ENCODE measurements at regions not wholly inside any gene's neighbourhood (a gene's known extent, or its start where the extent isn't known, plus 50 kb on each side); places are given as distances from the start of the nearest gene placed in this dataset.

- H3K4me1 ChIP-seq (ENCODE audit: control insufficient read depth in 2 of 3, insufficient read depth in 2 of 3, low read depth in 1 of 3, low read length in 3 of 3): no peaks in the 10 kb centered on the region
- no peak for TF ChIP-seq CTCF (IDR thresholded peaks at IDR 0.05; ENCODE audit: borderline replicate concordance, extremely low read depth, insufficient read depth)
- H3K9me3 ChIP-seq (ENCODE audit: control insufficient read depth in 2 of 3, insufficient read depth in 1 of 3, low read length in 3 of 3): peaks cover 0 to 4% (median 0%) of the 10 kb centered on the region in 3 donors
- no peaks in the 10 kb centered on the region for H3K36me3 ChIP-seq (ENCODE audit: control insufficient read depth in 2 of 3, insufficient read depth in 3 of 3, low read length in 3 of 3)
- H3K27ac ChIP-seq (ENCODE audit: low read depth in 2 of 2, low read length in 2 of 2): no peak overlapping the region
- DNase-seq: no peak
- intact Hi-C loops (cut with DNase I): no loop called here
- H3K9ac ChIP-seq (ENCODE audit: low read length in 3 of 3): no peak overlapping the region
- no peak overlapping the region for H3K4me3 ChIP-seq (ENCODE audit: low read length in 3 of 3)
- no peak for FAIRE-seq
- no peaks in the 10 kb centered on the region for H3K27me3 ChIP-seq (ENCODE audit: control insufficient read depth, insufficient read depth, low read length)
Observed at GRCh38 chr10:30759423-30759822, 129.9 kb upstream of the LYZL2 start.

DNA sequence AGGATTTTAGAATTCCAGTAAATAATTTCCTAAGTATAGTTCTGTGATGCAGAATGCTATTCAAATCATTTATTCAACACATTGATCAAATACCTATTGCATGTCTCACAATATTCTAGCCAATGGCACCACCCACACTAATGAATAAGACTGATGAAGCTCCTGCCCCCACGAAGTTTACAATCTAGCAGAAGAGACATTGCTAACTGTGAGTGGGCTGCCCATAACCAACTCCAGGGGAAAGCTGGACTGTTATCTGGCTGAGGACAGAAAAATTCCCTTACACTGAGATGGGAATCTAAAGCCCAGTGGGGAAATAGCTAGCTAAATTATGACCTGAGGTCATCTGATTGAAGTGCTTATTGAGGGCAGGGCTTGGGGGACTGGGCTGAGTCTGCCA, 128.8 kb upstream of the LYZL2 start:
- no peak overlapping the region for H3K4me3 ChIP-seq (ENCODE audit: low read length in 3 of 3)
- intact Hi-C loops (cut with DNase I): no loop called here
- H3K27me3 ChIP-seq (ENCODE audit: control insufficient read depth, insufficient read depth, low read length): no peaks in the 10 kb centered on the region
- H3K9me3 ChIP-seq (ENCODE audit: control insufficient read depth in 2 of 3, insufficient read depth in 1 of 3, low read length in 3 of 3): peaks cover 0 to 4% (median 0%) of the 10 kb centered on the region in 3 donors
- TF ChIP-seq CTCF (IDR thresholded peaks at IDR 0.05; ENCODE audit: borderline replicate concordance, extremely low read depth, insufficient read depth): no peak
- no peak overlapping the region for H3K27ac ChIP-seq (ENCODE audit: low read depth in 2 of 2, low read length in 2 of 2)
- H3K4me1 ChIP-seq (ENCODE audit: control insufficient read depth in 2 of 3, insufficient read depth in 2 of 3, low read depth in 1 of 3, low read length in 3 of 3): no peaks in the 10 kb centered on the region
- FAIRE-seq (no peak), DNase-seq (no peak)
- H3K9ac ChIP-seq (ENCODE audit: low read length in 3 of 3): no peak overlapping the region
- no peaks in the 10 kb centered on the region for H3K36me3 ChIP-seq (ENCODE audit: control insufficient read depth in 2 of 3, insufficient read depth in 3 of 3, low read length in 3 of 3)

DNA sequence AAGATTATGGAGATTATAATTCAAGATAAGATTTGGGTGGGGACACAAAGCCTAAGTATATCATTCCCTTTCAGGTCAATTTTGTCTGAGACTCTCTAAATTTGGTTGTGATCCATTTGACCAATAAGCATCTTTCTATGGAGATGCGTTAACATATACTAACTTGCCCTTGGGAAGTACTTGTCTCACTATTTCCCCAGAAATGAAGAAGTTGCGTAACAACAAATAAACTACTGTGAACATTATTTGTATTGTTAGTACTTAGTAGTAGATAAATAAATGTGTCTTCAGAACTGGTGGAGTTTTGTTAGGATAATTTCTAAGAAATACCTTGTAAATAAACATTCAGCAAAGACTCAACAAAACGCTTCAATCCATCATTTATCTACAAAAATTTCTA, 127.3 kb upstream of the LYZL2 start:
- no peak overlapping the region for H3K9ac ChIP-seq (ENCODE audit: low read length in 3 of 3)
- peaks cover 0 to 4% (median 0%) of the 10 kb centered on the region in 3 donors for H3K9me3 ChIP-seq (ENCODE audit: control insufficient read depth in 2 of 3, insufficient read depth in 1 of 3, low read length in 3 of 3)
- intact Hi-C loops (cut with DNase I): no loop called here
- H3K4me1 ChIP-seq (ENCODE audit: control insufficient read depth in 2 of 3, insufficient read depth in 2 of 3, low read depth in 1 of 3, low read length in 3 of 3): no peaks in the 10 kb centered on the region
- no peak for FAIRE-seq
- H3K4me3 ChIP-seq (ENCODE audit: low read length in 3 of 3): no peak overlapping the region
- H3K27ac ChIP-seq (ENCODE audit: low read depth in 2 of 2, low read length in 2 of 2): no peak overlapping the region
- no peak for DNase-seq
- H3K36me3 ChIP-seq (ENCODE audit: control insufficient read depth in 2 of 3, insufficient read depth in 3 of 3, low read length in 3 of 3): no peaks in the 10 kb centered on the region
- TF ChIP-seq CTCF (IDR thresholded peaks at IDR 0.05; ENCODE audit: borderline replicate concordance, extremely low read depth, insufficient read depth): no peak
- H3K27me3 ChIP-seq (ENCODE audit: control insufficient read depth, insufficient read depth, low read length): no peaks in the 10 kb centered on the region

DNA sequence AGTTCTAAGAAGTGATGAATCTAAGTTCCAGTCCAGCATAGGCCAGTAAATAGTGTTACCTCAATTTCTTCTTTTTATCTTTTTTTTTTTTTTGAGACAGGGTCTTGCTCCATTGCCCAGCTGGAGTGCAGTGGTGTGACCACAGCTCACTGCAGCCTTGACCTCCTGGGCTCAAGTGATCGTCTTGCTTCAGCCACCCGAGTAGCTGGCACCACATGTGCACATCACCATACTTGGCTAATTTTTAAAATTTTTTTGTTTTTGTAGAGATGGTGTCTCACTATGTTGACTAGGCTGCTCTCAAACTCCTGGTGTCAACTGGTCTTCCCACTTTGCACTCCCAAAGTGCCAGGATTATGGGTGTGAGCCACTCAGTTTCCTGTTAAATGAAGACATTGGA, 126.6 kb upstream of the LYZL2 start:
- no peaks in the 10 kb centered on the region for H3K36me3 ChIP-seq (ENCODE audit: control insufficient read depth in 2 of 3, insufficient read depth in 3 of 3, low read length in 3 of 3)
- intact Hi-C loops (cut with DNase I): no loop called here
- H3K4me3 ChIP-seq (ENCODE audit: low read length in 3 of 3): no peak overlapping the region
- DNase-seq (no peak), FAIRE-seq (no peak)
- no peak for TF ChIP-seq CTCF (IDR thresholded peaks at IDR 0.05; ENCODE audit: borderline replicate concordance, extremely low read depth, insufficient read depth)
- H3K4me1 ChIP-seq (ENCODE audit: control insufficient read depth in 2 of 3, insufficient read depth in 2 of 3, low read depth in 1 of 3, low read length in 3 of 3): no peaks in the 10 kb centered on the region
- H3K9me3 ChIP-seq (ENCODE audit: control insufficient read depth in 2 of 3, insufficient read depth in 1 of 3, low read length in 3 of 3): no peaks in the 10 kb centered on the region
- no peak overlapping the region for H3K9ac ChIP-seq (ENCODE audit: low read length in 3 of 3)
- no peaks in the 10 kb centered on the region for H3K27me3 ChIP-seq (ENCODE audit: control insufficient read depth, insufficient read depth, low read length)
- no peak overlapping the region for H3K27ac ChIP-seq (ENCODE audit: low read depth in 2 of 2, low read length in 2 of 2)

All from kidney (tissue), 13 donors.